ENCODE measurements at regions not wholly inside any gene's neighbourhood (a gene's known extent, or its start where the extent isn't known, plus 50 kb on each side); places are given as distances from the start of the nearest gene placed in this dataset.
A peak's percentile ranks its signal among the peaks of the same experiment; 100 is the strongest.

GRCh38 chr16:86291491-86291890, 218.8 kb upstream of the FOXF1 start:
- H3K9ac ChIP-seq (ENCODE audit: low read depth in 2 of 2, low read length in 2 of 2), result no peak overlapping the region
- H3K4me3 ChIP-seq, result no peak overlapping the region
- DNase-seq, result no peak
- H3K27ac ChIP-seq, result no peak overlapping the region
- H3K27me3 ChIP-seq, result peaks cover 28% of the 10 kb centered on the region
- TF ChIP-seq CTCF (IDR thresholded peaks at IDR 0.05), result no peak
- no peaks in the 10 kb centered on the region for H3K9me3 ChIP-seq
- intact Hi-C loops (cut with DNase I), result no loop called here
- H3K4me1 ChIP-seq, result no peaks in the 10 kb centered on the region
- H3K36me3 ChIP-seq, result no peaks in the 10 kb centered on the region

- Histone ChIP-seq H3K27me3 (peaks cover 21% of the 10 kb centered on the region), H3K9ac (ENCODE audit: low read depth in 2 of 2, low read length in 2 of 2) (no peak overlapping the region), H3K9me3 (no peaks in the 10 kb centered on the region), H3K27ac (no peak overlapping the region), H3K4me3 (no peak overlapping the region), H3K4me1 (no peaks in the 10 kb centered on the region), H3K36me3 (no peaks in the 10 kb centered on the region)
- intact Hi-C loops (cut with DNase I), result no loop called here
- TF ChIP-seq CTCF (IDR thresholded peaks at IDR 0.05), result no peak
- no peak for DNase-seq
Observed at GRCh38 chr16:86292171-86292775, 218.1 kb upstream of the FOXF1 start.

GRCh38 chr16:86292942-86293341, 217.4 kb upstream of the FOXF1 start:
- no peak overlapping the region for H3K4me3 ChIP-seq
- no peaks in the 10 kb centered on the region for H3K4me1 ChIP-seq
- H3K36me3 ChIP-seq, result no peaks in the 10 kb centered on the region
- no peak for DNase-seq
- H3K27me3 ChIP-seq, result peaks cover 17% of the 10 kb centered on the region
- H3K9ac ChIP-seq (ENCODE audit: low read depth in 2 of 2, low read length in 2 of 2), result no peak overlapping the region
- H3K9me3 ChIP-seq, result no peaks in the 10 kb centered on the region
- no peak for TF ChIP-seq CTCF (IDR thresholded peaks at IDR 0.05)
- intact Hi-C loops (cut with DNase I), result no loop called here
- H3K27ac ChIP-seq, result no peak overlapping the region

GRCh38 chr16:86293906-86294305, 216.4 kb upstream of the FOXF1 start:
- H3K9me3 ChIP-seq, result no peaks in the 10 kb centered on the region

GRCh38 chr16:86294535-86295196, 215.7 kb upstream of the FOXF1 start:
- peak; percentile 36 for DNase-seq
- H3K27ac ChIP-seq, result peak overlapping the region; percentile 12
- no peaks in the 10 kb centered on the region for H3K9me3 ChIP-seq
- intact Hi-C loops (cut with DNase I), result no loop called here
- H3K27me3 ChIP-seq, result peaks cover 5% of the 10 kb centered on the region
- TF ChIP-seq CTCF (IDR thresholded peaks at IDR 0.05), result no peak
- no peaks in the 10 kb centered on the region for H3K4me1 ChIP-seq
- H3K9ac ChIP-seq (ENCODE audit: low read depth in 2 of 2, low read length in 2 of 2), result peak overlapping the region in 1 of 2 donors; percentile 38
- no peak overlapping the region for H3K4me3 ChIP-seq
- no peaks in the 10 kb centered on the region for H3K36me3 ChIP-seq

More at GRCh38 chr16:86293906-86294305, 216.4 kb upstream of the FOXF1 start:
- Histone ChIP-seq H3K4me3 (no peak overlapping the region), H3K27me3 (peaks cover 9% of the 10 kb centered on the region), H3K27ac (peak overlapping the region; percentile 27), H3K9ac (ENCODE audit: low read depth in 2 of 2, low read length in 2 of 2) (no peak overlapping the region), H3K4me1 (no peaks in the 10 kb centered on the region), H3K36me3 (no peaks in the 10 kb centered on the region)
- no peak for DNase-seq
- intact Hi-C loops (cut with DNase I), result no loop called here
- no peak for TF ChIP-seq CTCF (IDR thresholded peaks at IDR 0.05)

Measured in colonic mucosa (tissue), 4 donors.